T-helper 17 cell (primary cell): ENCODE measurements at regions not wholly inside any gene's neighbourhood (a gene's known extent, or its start where the extent isn't known, plus 50 kb on each side); places are given as distances from the start of the nearest gene placed in this dataset.

Experiments used
- ATAC-seq: fragments of 150-1000 bp; cut with Tn5 transposase; 2 replicates; pipeline ENCODE4 v1.10.0; 2021; ENCODE audit warnings: mild to moderate bottlenecking, moderate library complexity
- DNase-seq, 3 donors: peaks; one replicate each; pipeline versions ENCODE4 v3.0.0 to v3.0.0-alpha.2; 2020 to 2021
- H3K9me3 ChIP-seq: one replicate; pipeline ENCODE4 v1.7.0; 2013; ENCODE audit warnings: low read length, mild to moderate bottlenecking; ENCODE audit not compliant: control insufficient read depth, poor library complexity, severe bottlenecking
- H3K27ac Mint-ChIP-seq: one replicate; pipeline ENCODE4 v1.8.0; 2022; ENCODE audit warnings: mild to moderate bottlenecking, moderate library complexity, mixed read lengths
- H3K27me3 Mint-ChIP-seq: one replicate; pipeline ENCODE4 v1.8.0; 2022; ENCODE audit warnings: mixed read lengths
- H3K36me3 Mint-ChIP-seq: one replicate; pipeline ENCODE4 v1.8.0; 2022; ENCODE audit warnings: low read depth, mixed read lengths
- H3K4me1 Mint-ChIP-seq: one replicate; pipeline ENCODE4 v1.8.0; 2022; ENCODE audit warnings: mild to moderate bottlenecking, mixed read lengths
- H3K4me3 Mint-ChIP-seq: one replicate; pipeline ENCODE4 v1.8.0; 2022; ENCODE audit warnings: mild to moderate bottlenecking, moderate library complexity, mixed read lengths

DNA sequence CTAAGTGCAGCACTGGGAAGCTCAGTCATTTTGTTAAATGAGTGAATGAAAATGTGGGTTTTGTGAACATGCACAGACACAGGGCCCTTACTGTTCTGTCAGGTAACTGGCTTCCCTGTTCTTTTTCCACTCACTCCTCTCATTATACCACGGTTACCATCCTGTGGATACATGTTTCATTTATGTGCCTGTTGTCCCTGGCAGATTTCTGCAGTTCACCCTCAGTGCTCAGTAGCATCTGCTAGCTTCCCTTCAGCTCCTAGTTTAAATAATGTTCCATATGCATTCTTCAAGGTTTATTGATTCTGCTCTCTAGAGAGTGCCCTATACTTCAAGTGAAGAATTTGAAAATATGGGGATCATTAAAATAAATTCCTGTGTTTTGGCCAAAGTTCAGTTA, 1634.3 kb upstream of the ADGRL3 start:
- ATAC-seq (no peak), DNase-seq (no peak)
- no peaks in the 10 kb centered on the region for H3K27me3 Mint-ChIP-seq
- H3K4me1 Mint-ChIP-seq, result no peaks in the 10 kb centered on the region
- no peaks in the 10 kb centered on the region for H3K36me3 Mint-ChIP-seq
- H3K27ac Mint-ChIP-seq, result no peak overlapping the region
- no peak overlapping the region for H3K4me3 Mint-ChIP-seq
- no peaks in the 10 kb centered on the region for H3K9me3 ChIP-seq

DNA sequence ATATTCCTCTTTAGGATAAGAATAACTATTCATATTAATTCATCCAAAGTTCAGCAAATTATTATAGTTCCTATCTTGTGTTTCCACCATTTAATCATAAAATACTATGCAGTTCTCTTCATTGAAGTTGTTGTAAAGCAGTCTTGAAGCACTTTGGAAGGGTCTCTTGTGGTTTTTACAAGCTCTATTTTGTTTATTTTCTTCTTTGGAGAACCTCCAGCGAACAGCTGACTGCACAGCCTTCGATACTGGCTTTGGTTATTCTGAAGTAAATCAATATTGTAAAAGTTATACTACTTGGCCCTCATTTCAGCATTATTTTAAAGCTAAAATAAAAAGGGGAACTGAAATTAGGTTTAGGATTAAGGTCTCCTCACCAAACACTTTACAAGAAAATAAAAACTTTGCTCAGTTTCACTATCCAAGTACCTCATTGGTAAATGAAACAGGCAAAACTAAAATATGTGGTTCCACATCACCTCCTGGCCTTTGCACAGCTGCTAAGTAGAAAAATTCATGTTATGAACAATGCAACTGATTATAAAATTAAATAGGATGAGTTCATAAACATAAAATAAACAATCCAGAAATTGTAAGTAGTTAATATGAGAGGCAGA, 1629.2 kb upstream of the ADGRL3 start:
- no peak for DNase-seq
- Mint-ChIP-seq H3K27ac (no peak overlapping the region), H3K4me3 (no peak overlapping the region), H3K36me3 (no peaks in the 10 kb centered on the region), H3K4me1 (no peaks in the 10 kb centered on the region), H3K27me3 (no peaks in the 10 kb centered on the region)
- no peak for ATAC-seq
- no peaks in the 10 kb centered on the region for H3K9me3 ChIP-seq

GRCh38 chr4:59571805-59572430, 1628.2 kb upstream of the ADGRL3 start:
- DNase-seq, result no peak
- no peak for ATAC-seq
- H3K9me3 ChIP-seq, result no peaks in the 10 kb centered on the region
- Mint-ChIP-seq H3K36me3 (no peaks in the 10 kb centered on the region), H3K27me3 (no peaks in the 10 kb centered on the region), H3K4me3 (no peak overlapping the region), H3K27ac (no peak overlapping the region), H3K4me1 (no peaks in the 10 kb centered on the region)

GRCh38 chr4:59583845-59584568, 1616.1 kb upstream of the ADGRL3 start:
- no peak overlapping the region for H3K4me3 Mint-ChIP-seq
- H3K27me3 Mint-ChIP-seq, result no peaks in the 10 kb centered on the region
- DNase-seq (no peak), ATAC-seq (no peak)
- H3K4me1 Mint-ChIP-seq, result no peaks in the 10 kb centered on the region
- H3K27ac Mint-ChIP-seq, result no peak overlapping the region
- H3K9me3 ChIP-seq, result no peaks in the 10 kb centered on the region
- H3K36me3 Mint-ChIP-seq, result no peaks in the 10 kb centered on the region

GRCh38 chr4:59597536-59598329, 1602.4 kb upstream of the ADGRL3 start:
- H3K27me3 Mint-ChIP-seq, result no peaks in the 10 kb centered on the region
- no peaks in the 10 kb centered on the region for H3K9me3 ChIP-seq
- no peaks in the 10 kb centered on the region for H3K36me3 Mint-ChIP-seq
- no peaks in the 10 kb centered on the region for H3K4me1 Mint-ChIP-seq
- no peak overlapping the region for H3K27ac Mint-ChIP-seq
- no peak overlapping the region for H3K4me3 Mint-ChIP-seq
- DNase-seq, result no peak
- ATAC-seq, result no peak

- ATAC-seq, result no peak
- no peak for DNase-seq
- Mint-ChIP-seq H3K27me3 (no peaks in the 10 kb centered on the region), H3K4me1 (no peaks in the 10 kb centered on the region), H3K36me3 (no peaks in the 10 kb centered on the region), H3K4me3 (no peak overlapping the region), H3K27ac (no peak overlapping the region)
- H3K9me3 ChIP-seq, result no peaks in the 10 kb centered on the region
Observed at GRCh38 chr4:59598330-59598618, 1601.9 kb upstream of the ADGRL3 start.

DNA sequence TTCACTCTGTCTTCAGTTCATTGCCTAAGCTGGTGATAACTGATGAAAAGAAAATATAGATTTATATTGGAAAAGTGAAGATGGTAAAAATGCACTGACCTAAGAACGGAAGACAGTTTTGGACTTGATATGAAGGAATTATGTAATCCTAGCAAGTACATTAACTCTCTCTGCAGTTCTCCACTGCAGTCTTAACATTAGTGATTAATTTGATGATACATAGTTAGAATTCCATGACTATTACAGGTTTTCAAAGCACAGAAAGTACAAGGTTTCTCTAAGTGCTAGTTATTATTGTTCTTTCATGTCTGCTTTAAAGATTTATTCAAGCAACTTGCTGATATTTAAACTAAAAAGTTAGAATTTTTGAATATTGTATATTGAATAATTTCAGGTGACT, 1591.7 kb upstream of the ADGRL3 start:
- H3K27ac Mint-ChIP-seq, result no peak overlapping the region
- H3K4me1 Mint-ChIP-seq, result no peaks in the 10 kb centered on the region
- H3K36me3 Mint-ChIP-seq, result no peaks in the 10 kb centered on the region
- no peak overlapping the region for H3K4me3 Mint-ChIP-seq
- no peaks in the 10 kb centered on the region for H3K27me3 Mint-ChIP-seq
- ATAC-seq (no peak), DNase-seq (no peak)
- no peaks in the 10 kb centered on the region for H3K9me3 ChIP-seq

- Mint-ChIP-seq H3K4me3 (no peak overlapping the region), H3K36me3 (no peaks in the 10 kb centered on the region), H3K27me3 (no peaks in the 10 kb centered on the region), H3K4me1 (no peaks in the 10 kb centered on the region), H3K27ac (no peak overlapping the region)
- ATAC-seq (no peak), DNase-seq (no peak)
- H3K9me3 ChIP-seq, result no peaks in the 10 kb centered on the region
Observed at GRCh38 chr4:59612235-59612634, 1587.9 kb upstream of the ADGRL3 start.

DNA sequence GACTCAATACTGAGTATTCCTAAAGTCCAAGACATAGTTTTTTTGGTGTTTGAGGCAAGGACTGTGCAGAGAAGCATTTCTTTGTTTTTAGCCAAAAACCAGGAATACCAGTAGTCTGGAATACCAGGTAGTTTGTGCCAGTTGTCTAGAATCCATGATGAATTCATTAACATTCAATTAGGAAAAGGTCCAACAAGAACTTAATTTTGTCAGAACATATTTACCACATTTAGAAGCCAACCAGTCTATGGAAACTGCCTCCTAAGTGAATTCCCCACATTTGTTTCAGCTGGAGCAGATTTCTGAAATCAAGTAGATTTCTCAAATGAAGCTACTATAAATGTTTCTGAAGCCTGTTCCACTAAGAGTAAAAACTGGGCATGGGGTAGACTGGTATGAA, 1584.8 kb upstream of the ADGRL3 start:
- H3K36me3 Mint-ChIP-seq, result no peaks in the 10 kb centered on the region
- no peak overlapping the region for H3K4me3 Mint-ChIP-seq
- H3K27me3 Mint-ChIP-seq, result no peaks in the 10 kb centered on the region
- no peaks in the 10 kb centered on the region for H3K4me1 Mint-ChIP-seq
- no peaks in the 10 kb centered on the region for H3K9me3 ChIP-seq
- ATAC-seq (no peak), DNase-seq (no peak)
- H3K27ac Mint-ChIP-seq, result no peak overlapping the region

GRCh38 chr4:59629348-59629747, 1570.8 kb upstream of the ADGRL3 start:
- no peaks in the 10 kb centered on the region for H3K27me3 Mint-ChIP-seq
- H3K9me3 ChIP-seq, result no peaks in the 10 kb centered on the region
- H3K4me1 Mint-ChIP-seq, result no peaks in the 10 kb centered on the region
- ATAC-seq, result no peak
- no peak overlapping the region for H3K4me3 Mint-ChIP-seq
- H3K36me3 Mint-ChIP-seq, result no peaks in the 10 kb centered on the region
- no peak overlapping the region for H3K27ac Mint-ChIP-seq
- DNase-seq, result no peak

- no peak for DNase-seq
- no peaks in the 10 kb centered on the region for H3K9me3 ChIP-seq
- Mint-ChIP-seq H3K4me1 (no peaks in the 10 kb centered on the region), H3K36me3 (no peaks in the 10 kb centered on the region), H3K27me3 (no peaks in the 10 kb centered on the region), H3K27ac (no peak overlapping the region), H3K4me3 (no peak overlapping the region)
- ATAC-seq, result no peak
Observed at GRCh38 chr4:59630235-59630634, 1569.9 kb upstream of the ADGRL3 start.

DNA sequence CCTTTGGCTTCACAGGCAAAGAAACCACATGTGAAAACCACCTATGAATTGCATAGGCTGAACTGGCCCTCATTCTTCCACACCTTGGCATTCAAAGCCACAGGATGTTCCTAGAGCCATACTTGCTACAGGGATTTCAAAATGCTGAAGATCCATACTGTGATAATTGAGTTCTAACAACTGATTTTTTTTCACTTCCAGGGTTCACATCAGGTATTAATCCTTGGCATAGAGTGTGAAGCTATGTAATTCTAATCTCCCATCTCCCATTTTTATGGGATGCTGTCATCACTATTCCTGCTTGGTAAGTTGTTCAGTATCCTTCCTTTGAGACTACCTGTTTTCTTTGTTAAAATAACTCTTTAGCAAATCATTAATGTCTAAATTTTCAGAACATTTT, 1569.2 kb upstream of the ADGRL3 start:
- Mint-ChIP-seq H3K27me3 (no peaks in the 10 kb centered on the region), H3K27ac (no peak overlapping the region), H3K36me3 (no peaks in the 10 kb centered on the region), H3K4me3 (no peak overlapping the region), H3K4me1 (no peaks in the 10 kb centered on the region)
- no peaks in the 10 kb centered on the region for H3K9me3 ChIP-seq
- no peak for DNase-seq
- no peak for ATAC-seq

GRCh38 chr4:59637596-59637995, 1562.5 kb upstream of the ADGRL3 start:
- Mint-ChIP-seq H3K4me3 (no peak overlapping the region), H3K36me3 (no peaks in the 10 kb centered on the region), H3K27me3 (no peaks in the 10 kb centered on the region), H3K27ac (no peak overlapping the region), H3K4me1 (no peaks in the 10 kb centered on the region)
- no peak for DNase-seq
- no peaks in the 10 kb centered on the region for H3K9me3 ChIP-seq
- ATAC-seq, result no peak
